GM23248 (cell line): ENCODE measurements at regions not wholly inside any gene's neighbourhood (a gene's known extent, or its start where the extent isn't known, plus 50 kb on each side); places are given as distances from the start of the nearest gene placed in this dataset.

Experiments used
- DNase-seq: peaks from one replicate; pipeline ENCODE4 v3.0.0-alpha.2; 2015
- H2AFZ ChIP-seq: fragments of 200-600 bp; sonication (generic); 2 replicates; pipeline ENCODE4 v1.6.1; 2016; ENCODE audit warnings: antibody characterized with exemption
- H3F3A ChIP-seq: fragments of 200-600 bp; sonication (generic); 2 replicates; pipeline ENCODE4 v1.6.1; 2016; ENCODE audit warnings: mild to moderate bottlenecking, antibody characterized with exemption, mixed run types; ENCODE audit not compliant: insufficient read depth
- H3K27ac ChIP-seq: fragments of 200-600 bp; sonication (generic); 2 replicates; pipeline ENCODE4 v1.5.1; 2016; ENCODE audit warnings: mild to moderate bottlenecking
- H3K27me3 ChIP-seq: fragments of 200-600 bp; sonication (generic); replicated peaks from 2 replicates; pipeline ENCODE4 v1.6.1; 2016; ENCODE audit warnings: mild to moderate bottlenecking; ENCODE audit not compliant: insufficient read depth
- H3K36me3 ChIP-seq: fragments of 200-600 bp; sonication (generic); 2 replicates; pipeline ENCODE4 v1.6.1; 2016; ENCODE audit warnings: low read depth, mild to moderate bottlenecking
- H3K4me1 ChIP-seq: fragments of 200-600 bp; sonication (generic); 2 replicates; pipeline ENCODE4 v1.6.1; 2016; ENCODE audit warnings: mild to moderate bottlenecking; ENCODE audit not compliant: insufficient read depth
- H3K4me2 ChIP-seq: fragments of 200-600 bp; sonication (generic); one replicate; pipeline ENCODE4 v1.6.1; 2016; ENCODE audit warnings: mild to moderate bottlenecking; ENCODE audit not compliant: unreplicated experiment
- H3K4me3 ChIP-seq: fragments of 200-600 bp; sonication (generic); 2 replicates; pipeline ENCODE4 v1.5.1; 2016; ENCODE audit warnings: mild to moderate bottlenecking
- H3K79me2 ChIP-seq: fragments of 200-600 bp; sonication (generic); 2 replicates; pipeline ENCODE4 v1.6.1; 2016; ENCODE audit warnings: mild to moderate bottlenecking; ENCODE audit not compliant: insufficient read depth
- H3K9ac ChIP-seq: fragments of 200-600 bp; sonication (generic); 2 replicates; pipeline ENCODE4 v1.6.1; 2016; ENCODE audit warnings: mild to moderate bottlenecking
- H3K9me2 ChIP-seq: fragments of 200-600 bp; sonication (generic); 2 replicates; pipeline ENCODE4 v1.6.1; 2016; ENCODE audit warnings: mixed run types, mild to moderate bottlenecking, moderate library complexity; ENCODE audit not compliant: insufficient read depth
- H3K9me3 ChIP-seq: fragments of 200-600 bp; sonication (generic); one replicate; pipeline ENCODE4 v1.6.1; 2017; ENCODE audit warnings: low read depth
- H4K20me1 ChIP-seq: fragments of 200-600 bp; sonication (generic); 2 replicates; pipeline ENCODE4 v1.6.0; 2016; ENCODE audit not compliant: insufficient read depth
- EZH2 ChIP-seq: fragments of 200-600 bp; sonication (generic); IDR thresholded peaks from 2 replicates; pipeline ENCODE4 v1.6.1; 2018; ENCODE audit warnings: antibody characterized with exemption, mild to moderate bottlenecking; ENCODE audit not compliant: insufficient read depth, poor library complexity, severe bottlenecking
- EZH2phosphoT487 ChIP-seq: fragments of 200-600 bp; sonication (generic); IDR thresholded peaks from 2 replicates; pipeline ENCODE4 v1.6.1; 2018; ENCODE audit warnings: antibody characterized with exemption, moderate library complexity, mild to moderate bottlenecking, low read depth; ENCODE audit not compliant: insufficient read depth
- WGBS, 2 experiments: methylation state at CpG; one replicate each; pipeline ENCODE4 v1.1.6; 2015 to 2017; ENCODE audit warnings: low lambda C conversion rate in 2 of 2, low coverage in 1 of 2; ENCODE audit errors: missing lambda C conversion rate in 2 of 2; 5-methylcytosine and 5-hydroxymethylcytosine counted together
- in situ Hi-C: fragments of 300-500 bp; cut with MboI; formaldehyde crosslinking; loops from 2 replicates; pipeline ENCODE4 v1.15.0; 2020

DNA sequence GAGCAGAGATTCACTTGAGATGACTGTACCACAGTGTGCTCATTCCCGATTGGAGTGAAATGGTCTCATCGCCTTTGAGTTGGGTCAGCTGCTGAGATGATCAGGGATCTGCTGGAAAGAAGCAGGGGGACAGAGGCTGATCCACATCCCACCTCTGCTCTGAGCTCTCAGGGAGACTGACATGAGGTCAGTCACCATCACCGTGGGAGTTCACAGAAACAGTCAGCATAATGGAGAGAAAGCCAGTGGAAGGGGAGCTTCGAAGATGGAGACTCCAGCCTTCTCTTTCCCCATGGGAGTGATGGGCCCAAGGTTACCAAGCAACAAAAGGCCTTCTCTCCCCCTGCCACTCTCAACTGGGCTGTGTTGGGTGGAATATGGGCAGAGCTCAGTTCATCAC, 276.4 kb downstream of the CDK5RAP2 start:
- WGBS, 2 experiments = 47 to 55% methylated on average over 4 of the region's 4 CpGs
- H3K9me3 ChIP-seq = no peaks in the 10 kb centered on the region
- no peaks in the 10 kb centered on the region for H3F3A ChIP-seq
- no peak overlapping the region for H3K9ac ChIP-seq
- H3K4me1 ChIP-seq = no peaks in the 10 kb centered on the region
- no peaks in the 10 kb centered on the region for H3K9me2 ChIP-seq
- no peak overlapping the region for H2AFZ ChIP-seq
- no peak overlapping the region for H3K4me2 ChIP-seq
- in situ Hi-C loops = no loop called here
- no peak for DNase-seq
- no peak overlapping the region for H3K27ac ChIP-seq
- no peaks in the 10 kb centered on the region for H3K79me2 ChIP-seq
- no peaks in the 10 kb centered on the region for H3K36me3 ChIP-seq
- no peaks in the 10 kb centered on the region for H3K27me3 ChIP-seq
- no peak for TF ChIP-seq EZH2phosphoT487
- TF ChIP-seq EZH2 = no peak
- H3K4me3 ChIP-seq = no peak overlapping the region
- H4K20me1 ChIP-seq = no peaks in the 10 kb centered on the region

DNA sequence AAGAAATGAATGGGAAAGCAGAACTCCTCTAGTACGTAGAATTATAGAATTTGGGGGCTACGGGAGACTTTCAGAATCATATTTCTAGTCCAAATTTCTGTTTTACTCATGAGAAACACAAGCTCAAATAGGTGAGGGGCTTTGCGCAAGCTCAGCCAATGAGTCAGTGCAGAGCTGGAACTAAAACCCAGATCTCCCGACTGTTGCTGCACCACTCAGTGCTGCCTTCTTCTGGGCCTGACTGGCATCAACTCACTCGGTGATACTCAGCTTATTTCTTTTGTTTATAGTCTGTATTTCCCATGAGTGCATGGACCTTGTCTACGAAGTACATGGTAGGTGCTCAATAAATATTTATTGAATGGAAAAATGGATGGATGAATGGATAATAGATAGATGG, 280.2 kb downstream of the CDK5RAP2 start:
- Histone ChIP-seq H3K36me3 (no peaks in the 10 kb centered on the region), H3K79me2 (no peaks in the 10 kb centered on the region), H3K27ac (no peak overlapping the region), H4K20me1 (no peaks in the 10 kb centered on the region), H2AFZ (no peak overlapping the region), H3K4me1 (no peaks in the 10 kb centered on the region), H3K9me3 (no peaks in the 10 kb centered on the region), H3K27me3 (no peaks in the 10 kb centered on the region), H3F3A (no peaks in the 10 kb centered on the region), H3K4me3 (no peak overlapping the region), H3K4me2 (no peak overlapping the region), H3K9me2 (no peaks in the 10 kb centered on the region), H3K9ac (no peak overlapping the region)
- in situ Hi-C loops = no loop called here
- 64 to 65% methylated on average over 6 of the region's 6 CpGs for WGBS, 2 experiments
- TF ChIP-seq EZH2phosphoT487 (no peak), EZH2 (no peak)
- peak; percentile 6 for DNase-seq

DNA sequence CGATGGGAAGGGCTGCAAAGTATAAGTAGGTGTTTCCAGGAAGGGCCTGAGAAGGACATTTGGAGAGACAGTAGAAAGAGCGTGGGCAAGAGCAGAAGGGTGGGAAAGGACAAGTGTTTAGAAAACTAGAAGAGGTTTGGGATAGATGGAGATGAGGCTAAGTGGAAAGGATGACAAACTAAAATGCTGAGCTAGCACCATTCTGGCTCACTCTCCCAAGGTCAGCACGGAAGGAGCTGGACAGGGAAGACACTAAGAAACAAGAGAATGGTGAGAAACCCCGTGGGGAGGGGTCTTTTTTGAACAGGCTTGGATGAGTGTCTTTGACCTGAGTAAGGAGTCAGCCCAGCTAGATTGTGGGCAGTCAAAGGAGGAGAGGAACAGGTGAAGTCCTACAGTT, 286.0 kb downstream of the CDK5RAP2 start:
- Histone ChIP-seq H3K9me2 (no peaks in the 10 kb centered on the region), H3K4me2 (no peak overlapping the region), H4K20me1 (no peaks in the 10 kb centered on the region), H3K27me3 (no peaks in the 10 kb centered on the region), H3K9me3 (no peaks in the 10 kb centered on the region), H3K4me1 (no peaks in the 10 kb centered on the region; the same call in 1 of the 2 replicates), H3K79me2 (no peaks in the 10 kb centered on the region), H3K36me3 (no peaks in the 10 kb centered on the region), H3F3A (peaks cover 9% of the 10 kb centered on the region; the same call in 1 of the 2 replicates), H3K9ac (no peak overlapping the region), H3K27ac (no peak overlapping the region), H2AFZ (no peak overlapping the region), H3K4me3 (no peak overlapping the region)
- TF ChIP-seq EZH2 = no peak
- TF ChIP-seq EZH2phosphoT487 = no peak
- in situ Hi-C loops = no loop called here
- DNase-seq = no peak
- 32 to 39% methylated on average over 4 of the region's 4 CpGs for WGBS, 2 experiments

DNA sequence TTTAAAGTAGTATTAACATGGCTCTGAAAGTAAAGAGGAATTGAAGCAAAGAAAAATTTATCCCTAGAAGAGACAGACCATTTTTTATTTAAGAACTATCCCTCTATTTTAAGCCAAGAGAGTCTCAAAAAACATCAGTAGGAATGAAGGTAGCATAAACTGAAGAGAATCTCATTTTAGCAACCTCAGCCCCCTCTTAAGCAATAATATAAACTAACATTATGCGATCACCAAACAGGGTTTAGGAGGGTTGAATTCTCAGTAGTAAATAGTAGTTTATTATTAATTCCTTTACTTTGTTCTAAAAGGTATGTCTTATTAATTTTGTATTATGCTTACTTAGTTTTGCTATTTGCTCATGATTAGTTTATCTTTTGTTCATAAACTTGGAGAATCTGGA, 287.4 kb downstream of the CDK5RAP2 start:
- Histone ChIP-seq H3K4me2 (no peak overlapping the region), H2AFZ (no peak overlapping the region), H3K4me1 (no peaks in the 10 kb centered on the region; the same call in 1 of the 2 replicates), H3K9me3 (no peaks in the 10 kb centered on the region), H3K9me2 (no peaks in the 10 kb centered on the region), H3K9ac (no peak overlapping the region), H3K79me2 (no peaks in the 10 kb centered on the region), H3F3A (peaks cover 9% of the 10 kb centered on the region; the same call in 1 of the 2 replicates), H3K36me3 (no peaks in the 10 kb centered on the region), H3K27me3 (no peaks in the 10 kb centered on the region), H3K27ac (no peak overlapping the region), H4K20me1 (no peaks in the 10 kb centered on the region), H3K4me3 (no peak overlapping the region)
- in situ Hi-C loops = no loop called here
- TF ChIP-seq EZH2phosphoT487 = no peak
- no peak for TF ChIP-seq EZH2
- 2 to 3% methylated on average over 1 of the region's 1 CpG for WGBS, 2 experiments
- DNase-seq = no peak

DNA sequence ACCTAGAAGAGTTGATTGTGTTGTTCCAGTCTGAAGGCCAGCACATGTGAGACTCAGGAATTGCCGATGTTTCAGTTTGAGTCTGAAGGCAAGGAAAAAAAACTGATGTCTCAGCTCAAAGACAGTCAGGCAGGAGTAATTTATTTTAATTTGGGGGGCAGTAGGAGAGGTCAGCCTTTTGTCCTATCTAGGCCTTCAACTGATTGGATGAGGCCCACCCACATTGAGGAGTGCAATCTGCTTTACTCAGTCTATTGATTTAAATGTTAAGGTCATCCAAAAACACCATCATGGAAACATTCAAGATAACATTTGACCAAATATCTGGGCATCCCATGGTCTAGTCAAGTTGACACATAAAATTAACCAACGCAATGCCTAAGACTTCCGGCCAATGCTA, 288.9 kb downstream of the CDK5RAP2 start:
- no peaks in the 10 kb centered on the region for H3K36me3 ChIP-seq
- no peaks in the 10 kb centered on the region; the same call in 1 of the 2 replicates for H3K4me1 ChIP-seq
- H3F3A ChIP-seq = peaks cover 9% of the 10 kb centered on the region; the same call in 1 of the 2 replicates
- H3K9ac ChIP-seq = no peak overlapping the region
- no peaks in the 10 kb centered on the region for H3K27me3 ChIP-seq
- H3K9me3 ChIP-seq = no peaks in the 10 kb centered on the region
- in situ Hi-C loops = no loop called here
- H3K4me3 ChIP-seq = no peak overlapping the region
- TF ChIP-seq EZH2phosphoT487 (no peak), EZH2 (no peak)
- no peaks in the 10 kb centered on the region for H4K20me1 ChIP-seq
- DNase-seq = no peak
- no peak overlapping the region for H2AFZ ChIP-seq
- H3K79me2 ChIP-seq = no peaks in the 10 kb centered on the region
- 77 to 81% methylated on average over 3 of the region's 3 CpGs for WGBS, 2 experiments
- H3K27ac ChIP-seq = no peak overlapping the region
- no peaks in the 10 kb centered on the region for H3K9me2 ChIP-seq
- no peak overlapping the region for H3K4me2 ChIP-seq
